ENCODE measurements at regions not wholly inside any gene's neighbourhood (a gene's known extent, or its start where the extent isn't known, plus 50 kb on each side); places are given as distances from the start of the nearest gene placed in this dataset.

- no peak for DNase-seq
Observed at GRCh38 chr10:91040343-91040742, 119.5 kb upstream of the ANKRD1 start.

DNA sequence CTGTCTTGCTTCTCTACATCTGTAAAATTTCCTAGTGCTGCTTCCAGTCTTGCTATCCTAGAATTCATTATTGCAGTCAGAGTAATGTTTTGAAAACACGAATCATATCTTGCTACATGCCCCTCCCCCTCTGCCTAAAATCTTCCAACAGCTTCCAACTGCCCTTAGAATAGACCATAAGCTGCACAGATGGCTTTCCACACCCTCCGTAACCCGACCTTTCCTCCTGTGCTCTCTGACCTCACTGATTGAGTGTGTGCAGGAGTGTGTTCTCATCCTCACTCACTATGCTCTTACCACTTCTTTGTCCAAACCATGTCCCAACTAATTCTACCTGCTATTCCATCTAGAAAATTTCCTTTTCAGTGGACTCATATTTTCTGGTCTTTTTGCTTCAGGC lies 121.2 kb upstream of the ANKRD1 start:
- no peak for DNase-seq

GRCh38 chr10:91043173-91043910 lies 122.5 kb upstream of the ANKRD1 start:
- no peak for DNase-seq

DNA sequence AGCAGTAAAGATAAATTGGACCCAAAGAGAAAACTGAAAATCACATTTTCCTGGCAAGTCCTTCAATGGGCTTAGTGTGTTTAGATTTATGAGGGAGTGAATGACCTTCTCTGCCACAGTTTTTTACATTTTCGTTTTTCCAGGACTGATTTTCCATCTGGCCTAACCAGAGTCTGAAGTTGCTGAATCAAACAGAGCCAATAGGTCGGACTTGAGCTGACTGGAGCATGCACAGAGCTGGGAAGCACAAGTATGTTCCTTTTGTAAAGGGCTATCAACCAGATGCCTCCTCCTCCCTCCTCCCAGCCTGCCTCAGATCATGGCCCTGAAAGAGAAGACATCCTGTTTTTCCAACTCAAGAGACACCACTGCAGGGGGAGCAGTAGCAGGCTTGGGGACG lies 126.0 kb upstream of the ANKRD1 start:
- DNase-seq, result no peak

GRCh38 chr10:91048380-91048779 lies 127.5 kb upstream of the ANKRD1 start:
- DNase-seq, result no peak

GRCh38 chr10:91049296-91049987 lies 128.6 kb upstream of the ANKRD1 start:
- no peak for DNase-seq

DNA sequence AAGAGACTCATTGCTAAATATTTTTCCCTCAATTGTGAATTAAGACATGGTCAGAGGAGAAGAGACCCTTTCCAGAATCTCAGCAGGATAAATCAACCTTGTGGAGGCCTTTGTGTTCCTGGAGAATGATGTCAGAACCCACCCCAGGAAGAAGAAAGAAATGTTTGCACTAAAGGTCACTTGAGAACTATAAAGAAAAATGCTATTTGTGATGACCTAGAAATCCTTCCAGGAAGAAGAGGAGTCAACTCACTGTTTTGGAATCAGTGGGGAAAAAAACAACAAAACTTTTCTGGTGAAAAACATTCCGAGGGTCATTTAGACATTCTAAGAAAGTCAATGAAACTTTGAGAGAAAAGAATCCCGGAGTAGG lies 129.1 kb upstream of the ANKRD1 start:
- DNase-seq, result no peak

GRCh38 chr10:91050371-91051034 lies 129.6 kb upstream of the ANKRD1 start:
- no peak for DNase-seq

- no peak for DNase-seq
Observed at GRCh38 chr10:91051829-91052228, 130.9 kb upstream of the ANKRD1 start.

DNA sequence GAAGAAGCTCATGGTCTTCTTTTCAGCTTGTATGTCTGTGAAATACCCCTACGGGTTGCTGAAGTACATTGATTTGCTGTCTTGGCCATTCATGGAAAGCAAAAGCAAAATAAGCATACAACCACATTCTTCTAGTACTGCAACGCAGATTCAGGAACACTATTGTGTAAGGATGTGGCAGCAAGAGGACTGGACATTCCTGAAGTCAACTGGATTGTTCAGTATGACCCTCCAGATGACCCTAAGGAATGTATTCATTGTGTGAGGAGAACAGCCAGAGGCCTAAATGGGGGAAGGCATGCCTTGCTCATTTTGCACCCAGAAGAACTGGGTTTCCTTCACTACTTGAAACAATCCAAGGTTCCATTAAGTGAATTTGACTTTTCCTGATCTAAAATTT lies 133.4 kb upstream of the ANKRD1 start:
- DNase-seq, result no peak

- no peak for DNase-seq
Observed at GRCh38 chr10:91061187-91061586, 140.3 kb upstream of the ANKRD1 start.

- no peak for DNase-seq
Observed at GRCh38 chr10:91061608-91062007, 140.7 kb upstream of the ANKRD1 start.

DNA sequence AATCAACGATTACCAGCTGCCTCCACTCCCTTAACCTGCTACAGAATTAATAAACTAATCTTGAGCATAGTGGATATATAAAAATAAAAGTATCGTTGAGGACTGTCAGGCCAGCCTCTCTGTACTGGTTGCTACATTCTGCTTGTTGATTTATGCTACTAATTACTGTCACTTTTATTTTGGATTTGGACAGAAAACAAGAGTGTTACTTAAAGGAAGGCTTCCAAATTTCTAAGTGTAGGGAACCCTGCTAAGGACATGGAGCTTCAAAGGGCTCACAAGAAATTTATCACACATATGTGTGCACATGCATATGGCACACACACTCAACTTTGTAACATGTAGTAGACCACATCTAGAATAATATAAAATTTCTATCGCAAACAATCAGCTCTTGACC lies 141.2 kb upstream of the ANKRD1 start:
- no peak for DNase-seq

- DNase-seq, result no peak
Observed at GRCh38 chr10:91071786-91072185, 148.7 kb upstream of the PCGF5 start.

DNA sequence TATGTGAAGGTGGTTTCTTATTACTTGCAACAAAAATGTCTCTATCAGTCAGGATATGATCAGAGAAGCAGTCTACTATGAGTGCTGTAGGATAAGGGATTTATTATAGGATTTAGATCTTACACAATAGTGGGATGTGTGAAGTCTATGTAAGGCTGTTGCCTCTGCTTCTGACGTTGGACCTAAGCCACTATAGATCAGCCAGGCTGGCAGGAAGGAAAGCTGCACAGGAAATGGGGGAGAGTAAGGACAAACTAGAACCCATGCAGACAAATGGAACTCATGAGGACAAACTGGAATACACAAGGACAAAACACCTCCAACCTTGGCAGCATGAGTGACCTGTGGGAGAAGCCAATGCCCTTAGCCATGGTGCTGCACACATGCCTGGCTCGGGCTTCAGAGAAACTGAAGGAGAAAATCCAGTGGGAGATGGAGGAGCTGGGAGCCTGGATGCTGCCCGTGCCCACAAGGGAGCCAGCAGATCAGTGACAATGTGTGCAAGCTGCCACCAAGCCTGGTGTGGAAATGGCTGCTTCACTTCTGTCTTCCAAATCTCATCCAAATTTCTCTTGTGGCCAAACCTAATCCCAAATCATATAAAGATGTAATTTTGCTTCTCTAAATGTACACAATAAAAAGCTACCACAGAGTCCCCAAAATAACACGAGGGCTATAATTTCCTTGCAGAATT lies 147.0 kb upstream of the PCGF5 start:
- no peak for DNase-seq

GRCh38 chr10:91076991-91077548 lies 143.4 kb upstream of the PCGF5 start:
- DNase-seq, result no peak

GRCh38 chr10:91077549-91078071 lies 142.9 kb upstream of the PCGF5 start:
- DNase-seq, result no peak

DNA sequence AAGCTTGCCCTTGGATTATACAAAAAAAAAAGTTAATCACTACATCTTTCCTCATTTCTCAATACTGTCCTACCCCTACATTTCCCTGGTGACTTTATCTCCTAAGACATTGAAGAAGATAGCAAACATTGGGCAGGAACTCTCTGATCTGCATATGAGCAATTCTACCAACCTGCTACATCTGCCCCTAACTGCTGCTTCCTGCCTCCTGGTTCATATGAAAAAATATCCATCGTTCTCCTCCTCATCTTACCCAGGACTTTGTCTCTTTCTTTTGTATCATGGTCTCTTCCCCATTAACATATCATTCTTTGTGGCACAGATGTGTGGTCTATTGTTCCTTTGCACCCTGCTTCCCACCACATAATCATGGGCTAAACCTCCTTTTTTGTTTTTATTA lies 139.7 kb upstream of the PCGF5 start:
- DNase-seq, result no peak

- DNase-seq, result no peak
Observed at GRCh38 chr10:91082447-91082846, 138.0 kb upstream of the PCGF5 start.

- no peak for DNase-seq
Observed at GRCh38 chr10:91088300-91089140, 131.9 kb upstream of the PCGF5 start.

- no peak for DNase-seq
Observed at GRCh38 chr10:91090761-91091529, 129.5 kb upstream of the PCGF5 start.

Data from cortex of kidney (tissue), 1 donor.